HG02870 (cell line): ENCODE measurements at regions not wholly inside any gene's neighbourhood (a gene's known extent, or its start where the extent isn't known, plus 50 kb on each side); places are given as distances from the start of the nearest gene placed in this dataset.
"Not testable (repeated sequence)": the region's sequence is repeated elsewhere in the genome, so short reads cannot be mapped to it uniquely, and the experiment has no call there.

Experiments
- ATAC-seq: cut with Tn5 transposase; IDR thresholded peaks from one replicate; pipeline ENCODE4 v1.9.1; 2021; ENCODE audit warnings: mild to moderate bottlenecking, moderate library complexity; ENCODE audit not compliant: unreplicated experiment

DNA sequence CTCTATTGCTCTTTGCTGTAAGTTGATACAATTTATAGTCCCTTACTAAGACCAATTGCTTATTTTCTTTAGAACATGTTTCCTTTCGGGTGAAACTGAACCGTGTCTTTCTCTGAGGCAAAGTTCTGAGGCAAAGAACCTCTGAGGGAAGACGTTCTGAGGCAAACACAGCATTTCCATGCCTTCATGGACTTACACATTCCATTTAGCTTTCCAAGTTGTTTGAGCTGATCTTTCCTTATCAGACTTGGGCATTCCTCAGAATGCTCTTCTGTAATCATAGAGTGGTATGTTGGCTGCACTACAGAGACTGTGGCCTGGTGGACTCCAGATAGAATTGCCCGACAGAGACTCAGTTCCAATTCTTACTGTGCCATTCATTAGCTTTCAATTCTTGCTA lies 579.1 kb downstream of the KCTD12 start:
- ATAC-seq, result no peak

DNA sequence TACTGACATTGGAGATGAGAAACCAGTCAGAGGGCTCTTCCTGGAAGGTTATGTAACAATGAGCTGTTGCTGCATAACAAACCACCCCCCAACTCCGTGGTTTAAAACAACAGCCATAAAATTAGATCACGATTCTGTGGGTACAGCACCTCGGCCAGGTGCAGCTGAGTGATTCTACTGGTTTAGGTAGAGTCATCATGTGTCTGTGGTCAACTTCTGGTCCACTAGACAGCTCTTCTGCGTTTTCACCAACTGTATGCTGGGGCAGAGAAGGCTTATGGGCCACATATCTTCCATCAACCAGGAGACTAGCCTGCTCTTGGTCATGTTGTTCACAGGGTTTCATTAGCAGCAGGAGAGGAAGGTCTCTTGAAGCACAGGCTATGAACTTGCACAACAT lies 585.5 kb downstream of the KCTD12 start:
- no peak for ATAC-seq

DNA sequence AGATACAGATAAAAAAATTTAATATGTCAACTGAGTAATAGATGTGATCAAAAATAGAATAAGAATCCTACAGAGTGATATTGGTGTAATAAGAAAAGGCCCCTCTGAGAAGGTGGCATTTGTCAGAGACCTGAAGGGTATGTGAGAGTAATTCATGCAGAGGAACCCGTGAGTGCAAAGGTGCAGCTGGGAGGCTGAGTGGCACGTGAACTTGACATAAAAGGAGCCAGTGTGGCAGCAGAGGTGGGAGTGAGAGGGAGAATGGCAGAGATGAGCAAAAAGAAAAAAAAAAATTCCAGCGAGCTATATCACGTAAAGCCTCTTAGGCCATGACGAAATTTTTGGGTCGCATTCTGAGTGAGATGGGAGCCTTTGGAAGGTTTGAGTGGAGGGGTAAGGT lies 588.9 kb downstream of the KCTD12 start:
- ATAC-seq, result no peak

DNA sequence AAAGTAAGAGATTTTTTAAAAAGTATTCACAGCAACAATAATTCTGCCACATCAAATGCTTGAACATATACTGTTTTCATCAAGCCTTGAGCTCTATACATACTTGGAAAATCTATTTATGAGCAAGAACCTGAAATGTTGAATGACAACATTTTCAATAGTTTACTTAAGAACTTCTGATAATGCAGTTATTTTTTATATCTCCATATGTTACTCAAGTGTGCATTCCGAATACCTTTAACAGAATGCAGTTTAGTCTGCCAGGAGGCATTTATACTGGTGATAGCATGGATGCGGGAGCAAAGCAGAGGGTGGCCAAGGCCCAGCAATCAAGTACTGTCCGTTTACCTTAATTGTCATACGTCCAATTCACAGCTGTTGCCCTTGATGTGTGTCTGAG lies 589.5 kb downstream of the KCTD12 start:
- no peak for ATAC-seq

DNA sequence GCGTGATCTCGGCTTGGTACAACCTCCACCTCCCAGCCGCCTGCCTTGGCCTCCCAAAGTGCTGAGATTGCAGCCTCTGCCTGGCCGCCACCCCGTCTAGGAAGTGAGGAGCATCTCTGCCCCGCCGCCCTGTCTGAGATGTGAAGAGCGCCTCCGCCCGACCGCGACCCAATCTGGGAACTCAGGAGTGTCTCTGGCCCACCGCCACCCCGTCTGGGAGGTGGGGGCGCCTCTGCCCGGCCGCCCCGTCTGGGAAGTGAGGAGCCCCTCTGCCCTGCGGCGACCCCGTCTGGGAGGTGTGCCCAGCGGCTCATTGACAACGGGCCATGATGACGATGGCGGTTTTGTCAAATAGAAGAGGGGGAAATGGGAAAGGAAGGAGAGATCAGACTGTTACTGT lies 591.2 kb downstream of the KCTD12 start:
- ATAC-seq, result not testable (repeated sequence)

DNA sequence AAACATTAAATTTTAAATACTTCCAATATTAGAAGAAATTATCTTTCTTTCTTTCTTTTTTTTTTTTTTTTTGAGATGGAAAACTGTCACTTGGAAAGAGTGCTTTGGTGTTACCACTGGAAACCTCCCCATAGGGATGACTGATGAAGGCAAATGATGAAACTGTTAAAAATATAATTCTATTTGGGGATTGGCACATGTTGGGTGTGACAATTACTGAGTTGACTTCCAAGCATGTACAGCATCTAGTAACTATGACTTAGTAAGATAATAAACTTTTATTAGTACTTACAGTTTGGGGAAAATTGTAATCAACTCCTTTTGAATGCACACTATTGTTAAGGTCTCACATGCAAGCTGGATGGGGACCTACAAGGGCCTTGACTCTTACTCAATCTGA lies 592.5 kb downstream of the KCTD12 start:
- ATAC-seq, result no peak

DNA sequence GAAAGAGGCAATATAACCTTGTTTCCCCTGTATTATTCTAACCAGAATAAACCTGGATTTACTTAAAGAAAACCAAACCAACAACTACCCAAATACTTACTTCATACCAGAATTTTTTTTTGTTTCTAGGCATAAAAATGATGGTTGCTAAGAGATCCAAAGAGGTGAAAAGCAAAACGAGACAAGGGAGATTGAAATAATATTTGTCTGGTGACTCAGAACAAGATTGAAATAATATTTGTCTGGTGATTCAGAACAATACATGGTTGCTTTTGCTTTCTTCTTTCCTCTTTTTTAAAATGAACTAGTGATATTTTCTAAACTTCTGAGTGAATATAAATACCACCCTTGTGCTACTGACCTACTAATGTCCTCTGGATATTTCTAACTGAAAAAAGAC lies 592.9 kb downstream of the KCTD12 start:
- peak; percentile 51 for ATAC-seq

DNA sequence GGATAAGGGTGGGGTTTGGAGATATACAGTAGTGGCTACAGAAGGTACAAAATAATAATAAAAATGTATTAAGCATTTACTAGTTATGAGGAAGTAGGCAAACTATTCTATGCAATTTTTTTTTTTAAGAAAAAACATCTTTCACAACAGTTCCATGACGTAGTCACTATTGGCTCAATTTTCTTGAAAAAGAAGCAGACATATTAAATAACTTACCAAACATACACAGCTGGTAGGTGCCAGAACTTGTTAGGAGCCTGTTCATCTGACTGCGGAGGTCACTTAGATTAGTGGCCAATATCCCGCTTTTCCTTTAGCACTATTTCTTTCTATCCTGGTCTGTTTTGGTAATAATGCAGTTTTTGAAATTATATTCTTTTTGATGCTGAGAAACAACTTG lies 593.5 kb downstream of the KCTD12 start:
- ATAC-seq, result no peak

DNA sequence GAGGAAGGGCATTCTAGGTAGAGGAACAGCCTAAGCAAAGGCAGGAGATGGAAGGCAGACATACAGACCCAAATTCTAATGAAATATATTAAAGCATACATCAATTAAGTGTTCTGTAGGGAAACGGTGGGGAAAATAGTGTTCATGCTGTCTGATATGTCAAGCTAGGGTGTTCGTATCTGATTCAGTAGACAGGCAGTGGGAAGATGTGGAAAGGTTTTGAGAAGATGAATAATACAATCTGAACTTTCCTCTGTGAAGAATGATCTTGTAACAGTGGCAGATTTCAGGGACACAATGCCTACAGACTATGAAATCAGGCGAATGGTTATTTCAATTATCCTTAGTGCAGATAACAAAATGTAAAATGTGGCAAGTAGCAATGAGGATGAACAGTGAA lies 594.2 kb downstream of the KCTD12 start:
- no peak for ATAC-seq

DNA sequence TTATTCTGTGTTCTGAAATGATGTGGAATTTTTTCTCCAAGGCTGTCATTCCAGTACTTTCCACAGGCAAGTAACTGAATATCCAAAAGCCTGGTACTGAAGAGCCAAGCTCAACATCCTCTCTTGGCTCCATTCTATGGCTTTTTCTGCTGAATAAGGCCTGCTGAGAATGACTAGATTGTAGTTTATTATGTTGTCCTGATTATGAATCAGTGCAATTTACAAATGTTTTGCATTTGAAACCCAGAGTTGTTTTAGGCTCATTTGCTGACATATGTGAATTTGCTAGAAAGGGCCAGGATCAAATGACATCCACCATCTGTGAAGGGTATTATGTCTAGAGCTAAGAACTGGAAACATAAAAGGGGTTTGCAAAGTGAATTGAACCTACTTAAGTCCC lies 596.6 kb downstream of the KCTD12 start:
- ATAC-seq, result no peak

DNA sequence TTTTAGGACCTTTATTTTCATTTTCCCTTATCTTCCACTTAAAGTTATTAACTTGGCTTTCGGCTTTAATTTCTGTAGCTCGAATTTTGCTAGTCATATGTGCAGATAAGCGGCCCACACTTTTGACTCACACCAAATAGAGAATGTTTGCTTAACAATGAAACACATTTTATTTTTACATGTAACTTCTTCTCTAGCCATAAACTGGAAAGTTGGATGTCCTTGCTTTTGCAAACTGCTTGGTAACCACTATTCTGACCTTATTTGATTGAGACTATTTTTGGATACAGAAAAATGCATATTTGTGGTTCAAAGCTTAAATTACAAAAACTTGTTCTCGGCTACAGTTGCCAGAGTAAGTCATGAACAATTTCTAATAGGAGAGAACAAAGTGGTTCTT lies 600.0 kb downstream of the KCTD12 start:
- ATAC-seq, result no peak

DNA sequence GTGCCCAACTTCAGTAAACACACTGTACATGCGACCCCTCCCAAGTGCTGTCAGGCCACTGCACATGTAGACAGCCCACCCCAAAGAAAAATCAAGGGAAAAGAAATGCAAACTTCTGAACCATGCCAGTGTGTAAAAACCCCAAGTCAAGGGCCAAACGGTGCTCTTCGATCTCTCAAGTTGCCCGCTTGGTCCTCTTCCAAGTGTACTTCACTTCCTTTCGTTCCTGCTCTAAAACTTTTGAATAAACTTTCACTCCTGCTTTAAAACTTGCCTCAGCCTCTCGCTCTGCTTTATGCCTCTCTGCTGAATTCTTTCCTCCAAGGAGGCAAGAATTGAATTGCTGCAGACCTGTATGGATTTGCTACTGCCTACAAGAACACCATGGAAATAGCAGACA lies 600.7 kb downstream of the KCTD12 start:
- no peak for ATAC-seq

DNA sequence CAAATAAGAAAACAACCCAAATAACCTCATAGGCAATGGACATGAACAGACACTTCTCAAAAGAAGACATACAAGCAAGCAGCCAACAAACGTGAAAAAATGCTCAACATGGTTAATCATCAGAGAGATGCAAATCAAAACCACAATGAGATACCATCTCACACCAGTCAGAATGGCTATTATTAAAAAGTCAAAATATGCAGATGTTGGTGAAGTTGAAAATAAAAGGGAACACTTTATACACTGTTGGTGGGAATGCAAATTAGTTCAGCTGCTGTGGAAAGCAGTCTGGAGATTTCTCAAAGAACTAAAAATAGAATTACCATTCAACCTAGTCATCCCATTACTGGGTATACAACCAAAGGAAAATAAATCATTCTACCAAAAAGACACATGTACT lies 606.4 kb downstream of the KCTD12 start:
- ATAC-seq, result not testable (repeated sequence)

DNA sequence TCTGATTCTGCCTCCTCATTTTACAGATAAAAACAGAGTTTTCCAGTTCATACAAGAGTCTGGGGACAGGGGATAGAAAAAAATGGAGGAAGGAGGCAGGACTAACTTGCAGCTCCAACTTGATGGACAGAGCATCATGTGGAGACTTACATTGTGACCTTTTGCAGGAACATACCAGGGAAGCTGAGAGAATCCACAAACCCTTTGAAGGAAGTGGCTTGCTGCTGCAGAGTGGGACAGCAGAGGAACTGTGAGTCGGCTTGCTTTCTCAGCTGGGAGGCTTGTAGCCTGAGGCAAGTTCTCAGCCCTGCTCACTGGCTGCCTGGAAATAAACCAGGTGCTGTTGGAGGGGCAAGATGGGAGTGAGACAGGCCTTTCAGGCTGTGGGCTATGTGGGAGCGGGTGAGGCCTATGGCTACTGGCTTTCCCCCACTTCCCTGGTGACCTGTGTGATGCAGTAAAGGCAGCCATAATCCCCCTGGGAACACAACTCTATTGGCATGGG lies 614.4 kb downstream of the KCTD12 start:
- ATAC-seq, result no peak

DNA sequence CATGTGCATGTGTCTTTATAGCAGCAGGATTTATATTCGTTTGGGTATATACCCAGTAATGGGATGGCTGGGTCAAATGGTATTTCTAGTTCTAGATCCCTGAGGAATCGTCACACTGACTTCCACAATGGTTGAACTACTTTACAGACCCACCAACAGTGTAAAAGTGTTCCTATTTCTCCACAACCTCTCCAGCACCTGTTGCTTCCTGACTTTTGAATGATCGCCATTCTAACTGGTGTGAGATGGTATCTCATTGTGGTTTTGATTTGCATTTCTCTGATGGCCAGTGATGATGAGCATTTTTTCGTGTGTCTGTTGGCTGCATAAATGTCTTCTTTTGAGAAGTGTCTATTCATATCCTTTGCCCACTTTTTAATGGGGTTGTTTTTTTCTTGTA lies 617.9 kb downstream of the KCTD12 start:
- not testable (repeated sequence) for ATAC-seq

DNA sequence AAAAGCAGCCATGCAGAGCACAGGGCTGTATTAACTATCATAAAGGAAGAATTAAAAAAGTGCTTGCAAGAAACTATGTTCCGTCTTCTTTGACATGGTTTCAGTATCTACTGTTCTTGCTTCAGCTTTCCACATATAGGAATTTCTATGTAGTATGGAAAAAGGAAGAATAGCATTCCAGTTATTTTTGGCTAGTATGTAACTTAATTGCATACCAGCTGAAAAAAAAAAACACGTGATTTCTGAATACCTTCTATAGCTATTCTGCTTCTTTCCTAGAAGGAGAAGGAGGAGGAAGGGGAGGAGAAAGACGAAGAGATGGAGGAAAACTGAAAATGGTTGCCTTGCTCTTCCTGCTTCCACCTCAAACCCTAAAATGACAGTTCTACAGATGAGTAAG lies 619.0 kb downstream of the KCTD12 start:
- no peak for ATAC-seq

DNA sequence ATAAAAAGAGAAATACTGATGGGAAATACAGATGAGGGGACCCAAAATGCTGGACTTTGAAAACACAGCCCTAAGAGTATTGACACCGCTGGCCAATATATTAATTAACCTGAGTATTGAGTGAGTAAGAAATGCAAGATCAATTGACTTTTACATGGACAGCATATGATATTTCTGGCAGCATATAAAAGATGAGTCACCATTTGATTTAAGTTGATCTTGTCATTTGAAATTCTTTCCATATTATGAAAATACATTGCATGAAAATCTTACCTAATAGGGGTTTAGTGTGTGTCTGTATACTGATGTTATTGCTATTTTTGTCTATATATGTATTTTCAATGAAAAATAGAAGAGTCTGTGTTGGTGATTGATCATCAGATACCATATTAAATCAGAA lies 619.6 kb downstream of the KCTD12 start:
- ATAC-seq, result no peak

DNA sequence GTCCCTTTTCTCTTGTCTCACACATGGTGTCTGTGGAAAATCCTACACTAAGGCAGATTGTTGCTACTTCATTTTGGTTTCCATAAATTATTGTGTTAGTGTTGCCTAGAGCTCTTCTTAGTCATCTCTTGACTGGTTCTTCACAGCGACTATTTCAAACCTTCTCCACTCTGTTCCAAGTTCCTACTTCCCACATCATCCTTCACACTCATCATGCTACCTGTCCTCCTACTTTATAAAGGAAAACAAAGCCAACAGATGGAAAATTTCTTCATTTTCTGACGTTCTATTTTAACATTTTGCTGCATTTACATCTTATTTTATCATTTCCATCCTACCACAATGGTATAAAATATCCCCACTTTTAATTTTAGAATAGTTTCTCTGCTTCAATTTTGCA lies 614.1 kb downstream of the LMO7 start:
- ATAC-seq, result no peak

DNA sequence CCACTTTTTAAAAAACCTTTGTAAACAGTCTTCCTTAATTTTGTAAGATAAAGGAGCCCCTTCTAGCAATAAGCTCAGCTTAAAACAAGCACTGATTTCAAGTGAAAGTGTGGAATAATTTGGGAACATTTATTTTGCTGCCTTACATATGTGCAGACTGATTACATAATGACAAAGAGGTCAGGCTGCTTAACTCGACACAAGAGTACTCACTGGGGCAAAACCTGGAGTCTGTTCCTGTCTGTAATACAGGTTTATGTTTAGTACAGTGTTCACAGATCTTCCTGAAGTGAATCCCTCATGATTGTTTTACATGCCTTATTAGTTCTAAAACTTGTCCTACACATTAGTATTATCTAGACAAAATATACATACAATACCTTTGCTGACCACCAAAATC lies 609.8 kb downstream of the LMO7 start:
- no peak for ATAC-seq

DNA sequence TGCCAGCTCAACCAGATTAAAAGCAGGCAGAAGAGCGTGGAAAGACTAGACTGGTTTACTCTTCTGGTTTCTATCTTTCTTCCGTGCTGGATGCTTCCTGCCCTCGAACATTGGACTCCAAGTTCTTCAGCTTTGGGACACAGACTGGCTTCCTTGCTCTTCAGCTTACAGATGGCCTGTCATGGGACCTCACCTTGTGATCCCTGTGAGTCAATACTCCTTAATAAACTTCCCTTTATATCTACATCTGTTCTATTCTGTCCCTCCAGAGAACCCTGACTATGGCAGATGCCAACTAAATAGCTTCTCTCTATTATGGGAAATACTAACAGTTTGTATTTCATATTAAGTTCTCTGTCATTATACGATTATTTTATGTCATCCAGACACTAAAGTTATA lies 609.1 kb downstream of the LMO7 start:
- ATAC-seq, result no peak

DNA sequence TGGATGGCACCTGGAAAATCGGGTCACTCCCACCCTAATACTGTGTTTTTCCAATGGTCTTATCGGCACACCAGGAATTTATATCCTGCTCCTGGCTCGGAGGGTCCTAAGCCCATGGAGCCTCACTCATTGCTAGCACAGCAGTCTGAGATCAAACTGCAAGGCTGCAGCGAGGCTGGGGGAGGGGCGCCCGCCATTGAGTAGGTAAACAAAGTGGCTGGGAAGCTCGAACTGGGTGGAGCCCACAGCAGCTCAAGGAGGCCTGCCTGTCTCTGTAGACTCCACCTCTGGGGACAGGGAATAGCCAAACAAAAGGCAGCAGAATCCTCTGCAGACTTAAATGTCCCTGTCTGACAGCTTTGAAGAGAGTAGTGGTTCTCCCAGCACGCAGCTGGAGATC lies 607.0 kb downstream of the LMO7 start:
- ATAC-seq, result not testable (repeated sequence)

DNA sequence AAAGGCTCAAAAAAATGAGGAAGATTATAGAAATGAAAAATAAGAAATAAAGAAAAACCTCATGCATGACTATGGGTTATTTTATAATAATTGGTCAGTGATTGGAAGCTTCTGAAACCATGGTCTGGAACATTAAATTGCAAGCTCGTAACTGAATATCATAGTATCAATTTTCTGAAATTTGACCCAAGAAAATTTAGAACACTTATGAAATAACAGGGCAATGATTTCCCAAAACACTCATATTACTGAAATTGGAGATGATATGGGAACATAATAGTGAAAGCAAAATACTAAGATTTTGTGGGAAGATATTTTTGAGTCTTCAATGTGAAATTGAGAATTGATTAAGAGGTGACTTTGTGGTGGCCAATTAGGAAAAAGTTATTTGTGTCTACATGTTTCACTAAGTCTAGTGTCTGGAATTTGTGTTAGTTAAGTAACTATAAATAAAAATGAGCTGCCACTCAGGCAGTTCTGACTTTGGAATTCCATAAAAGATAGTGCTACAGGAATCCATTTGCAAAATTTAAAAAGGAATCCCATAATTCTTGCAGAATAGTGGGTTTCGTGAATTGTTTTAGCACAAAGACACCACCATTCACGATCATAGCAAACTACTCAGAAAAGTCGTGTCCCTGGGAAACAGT lies 603.0 kb downstream of the LMO7 start:
- no peak for ATAC-seq

DNA sequence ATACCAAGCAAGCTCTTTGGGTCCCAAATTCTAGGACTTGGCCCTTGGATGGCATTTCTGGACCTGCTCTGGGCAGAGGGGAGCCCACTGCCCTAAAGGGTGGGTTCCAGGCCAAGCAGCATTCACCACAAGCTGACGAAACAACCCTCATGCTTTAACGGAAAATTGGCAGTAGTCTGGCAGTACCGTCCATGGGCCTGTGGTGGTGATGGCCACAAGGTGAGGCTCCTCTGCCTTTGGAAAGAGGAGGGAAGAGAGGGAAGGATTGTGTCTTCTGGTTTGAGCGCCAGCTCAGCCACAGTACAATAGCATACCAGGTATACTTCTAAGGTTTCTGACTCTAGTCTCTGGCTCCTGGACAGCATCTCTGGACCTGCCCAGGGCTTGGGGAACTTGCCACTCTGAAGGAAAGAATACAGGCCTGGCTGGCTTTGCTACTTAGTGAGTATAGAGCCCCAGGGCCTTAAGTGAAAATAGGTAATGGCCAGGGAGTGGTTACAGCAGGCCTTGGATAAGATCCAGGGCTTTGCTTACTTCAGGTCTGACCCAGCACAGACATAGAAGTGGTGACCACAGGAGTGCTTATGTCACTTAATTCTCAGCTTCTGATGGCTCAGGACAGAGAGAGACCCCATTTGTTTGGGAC lies 595.5 kb downstream of the LMO7 start:
- ATAC-seq, result no peak
